ENCODE measurements at regions not wholly inside any gene's neighbourhood (a gene's known extent, or its start where the extent isn't known, plus 50 kb on each side); places are given as distances from the start of the nearest gene placed in this dataset.

GRCh38 chr1:58992643-58993042, 208.8 kb upstream of the JUN start:
- Histone ChIP-seq H2BK5ac (ENCODE audit: low read depth, low read length) (no peak overlapping the region), H2BK120ac (replicated peaks; ENCODE audit: low read depth, low read length) (no peak overlapping the region), H2AK5ac (ENCODE audit: low read depth, low read length) (no peak overlapping the region), H4K91ac (replicated peaks; ENCODE audit: insufficient read length, low read length) (no peak overlapping the region), H4K8ac (ENCODE audit: extremely low read depth, insufficient read depth, low read length) (no peak overlapping the region), H3K56ac (replicated peaks; ENCODE audit: insufficient read length, low read depth, low read length) (no peak overlapping the region), H3K4me2 (ENCODE audit: insufficient read depth in 1 of 2, low read depth in 2 of 2, low read length in 2 of 2) (no peak overlapping the region), H3K18ac (ENCODE audit: extremely low read depth, low read length) (no peak overlapping the region), H3K14ac (ENCODE audit: insufficient read length) (no peak overlapping the region), H3K79me2 (ENCODE audit: control insufficient read depth in 1 of 2, insufficient read depth in 2 of 2, low read length in 2 of 2) (no peaks in the 10 kb centered on the region; a peak in 1 of 4 replicates), H3K27me3 (replicated peaks in 1 of 4; ENCODE audit: control insufficient read depth in 3 of 4, extremely low read depth in 1 of 4, insufficient read depth in 3 of 4, low read length in 3 of 4) (no peaks in the 10 kb centered on the region), H2BK12ac (ENCODE audit: low read depth, low read length) (no peak overlapping the region), H4K20me1 (replicated peaks in 1 of 2; ENCODE audit: control insufficient read depth in 1 of 2, insufficient read depth in 2 of 2, low read length in 2 of 2) (no peaks in the 10 kb centered on the region), H3K36me3 (ENCODE audit: control insufficient read depth in 2 of 4, insufficient read depth in 4 of 4, low read length in 3 of 4) (no peaks in the 10 kb centered on the region), H2AFZ (ENCODE audit: low read length) (no peak overlapping the region), H3K4me3 (ENCODE audit: extremely low read depth in 1 of 4, insufficient read depth in 2 of 4, low read depth in 3 of 4, low read length in 4 of 4) (no peak overlapping the region), H3K4ac (replicated peaks; ENCODE audit: insufficient read length, low read depth, low read length) (no peak overlapping the region), H3K4me1 (replicated peaks in 1 of 4; ENCODE audit: control insufficient read depth in 3 of 4, insufficient read depth in 4 of 4, low read length in 3 of 4) (no peaks in the 10 kb centered on the region), H3K23ac (ENCODE audit: insufficient read length) (no peak overlapping the region), H2BK15ac (ENCODE audit: low read length) (no peak overlapping the region), H3K79me1 (ENCODE audit: low read depth, low read length) (no peaks in the 10 kb centered on the region), H3K9me3 (ENCODE audit: insufficient read depth in 2 of 2, low read depth in 1 of 2, low read length in 1 of 2) (no peaks in the 10 kb centered on the region), H2BK20ac (ENCODE audit: low read length) (no peak overlapping the region), H4K5ac (ENCODE audit: insufficient read length, low read depth, low read length) (no peak overlapping the region), H3K27ac (ENCODE audit: low read depth, low read length) (no peak overlapping the region), H3K23me2 (ENCODE audit: low read depth, low read length) (no peaks in the 10 kb centered on the region), H3K9ac (replicated peaks in 1 of 4; ENCODE audit: extremely low read depth in 1 of 4, low read depth in 3 of 4, low read length in 3 of 4) (no peak overlapping the region)
- POLR2A ChIA-PET (ENCODE audit: partially characterized antibody), result no interaction called here
- DNase-seq (ENCODE audit: low read depth in 1 of 2, low spot score in 2 of 2) (no peak), FAIRE-seq (no peak)
- 97% methylated on average over 2 of the region's 2 CpGs; no CpG with 5 or more reads in 1 of the 2 experiments for WGBS, 2 experiments (ENCODE audit: extremely low coverage in 1 of 2, insufficient coverage in 1 of 2, insufficient read length in 1 of 2, insufficient replicate concordance in 2 of 2, low coverage in 1 of 2, low lambda C conversion rate in 2 of 2, missing lambda C conversion rate in 1 of 2)
- CTCF ChIA-PET (ENCODE audit: partially characterized antibody), result interaction anchor here (0.6 kb wide), 1 partner anchor 90 kb away, joined by 3 read pairs; no protein-coding TSS in a partner anchor
- no peak for TF ChIP-seq FOSL1 (IDR thresholded peaks at IDR 0.05; ENCODE audit: insufficient read depth, low read depth, low read length)
- TF ChIP-seq MAFK (IDR thresholded peaks at IDR 0.05; ENCODE audit: low read depth, low read length), result no peak
- TF ChIP-seq HDAC2 (IDR thresholded peaks at IDR 0.05; ENCODE audit: borderline replicate concordance in 1 of 2, low read depth in 2 of 2, low read length in 2 of 2), result no peak
- no peak for TF ChIP-seq BRCA1 (IDR thresholded peaks at IDR 0.05; ENCODE audit: low read depth, low read length)
- no peak for TF ChIP-seq SUZ12 (IDR thresholded peaks at IDR 0.05; ENCODE audit: low read length)
- TF ChIP-seq CEBPB (IDR thresholded peaks at IDR 0.05; ENCODE audit: low read depth, low read length), result no peak
- no peak for TF ChIP-seq EGR1 (IDR thresholded peaks at IDR 0.05; ENCODE audit: borderline replicate concordance, low read depth, low read length)
- TF ChIP-seq NRF1 (IDR thresholded peaks at IDR 0.05; ENCODE audit: low read depth, low read length), result no peak
- TF ChIP-seq TAF1 (IDR thresholded peaks at IDR 0.05; ENCODE audit: low read depth, low read length), result no peak
- no peak for TF ChIP-seq CBX5 (IDR thresholded peaks at IDR 0.05; ENCODE audit: low read depth, low read length)
- TF ChIP-seq EZH2 (IDR thresholded peaks at IDR 0.05; ENCODE audit: low read depth, low read length, severe bottlenecking), result no peak
- no peak for TF ChIP-seq GABPA (IDR thresholded peaks at IDR 0.05; ENCODE audit: borderline replicate concordance, insufficient read depth, low read length)
- no peak for TF ChIP-seq ATF2 (IDR thresholded peaks at IDR 0.05; ENCODE audit: low read length)
- no peak for TF ChIP-seq TEAD4 (IDR thresholded peaks at IDR 0.05; ENCODE audit: low read depth, low read length)

Measured in H1 (cell line).